HepG2 (cell line): ENCODE measurements at regions not wholly inside any gene's neighbourhood (a gene's known extent, or its start where the extent isn't known, plus 50 kb on each side); places are given as distances from the start of the nearest gene placed in this dataset.

Experiments used
- ATAC-seq: fragments of 200-7000 bp; cut with Tn5 transposase; 3 replicates; pipeline ENCODE4 v1.9.1; 2020; ENCODE audit warnings: mild to moderate bottlenecking, moderate library complexity
- BruUV-seq: library from RNA; stranded (reverse); fragments of 400-500 nt; replicated peaks from 2 replicates; lab custom pipeline; 2021; lab: Mats Ljungman, UMichigan
- CTCF ChIA-PET: fragments of 300-600 bp; formaldehyde crosslinking; extraction: SDS; loops from one replicate; lab custom pipeline; 2021; ENCODE audit warnings: low total read pairs, inconsistent platforms, low intra/inter-chr PET ratio; lab: Yijun Ruan, JAX
- POLR2A ChIA-PET: fragments of 350-600 bp; sonication (Branson Sonifier 250); formaldehyde crosslinking; loops from one replicate; lab custom pipeline; 2020; ENCODE audit warnings: antibody characterized with exemption, inconsistent platforms; lab: Yijun Ruan, JAX
- DNase-seq: peaks from one replicate; pipeline ENCODE4 v3.0.0-alpha.2; 2015; ENCODE audit warnings: low spot score
- FAIRE-seq: peaks from 3 replicates; lab custom pipeline; 2011; peaks lifted over from hg19 to GRCh38; lab: Jason Lieb, UNC
- H2AFZ ChIP-seq: one replicate; pipeline ENCODE4 v1.6.1; 2011; ENCODE audit warnings: low read length, inconsistent platforms
- H3K27ac ChIP-seq: fragments of 300-600 bp; 3 replicates; pipeline ENCODE4 v1.8.0; 2011; ENCODE audit warnings: mixed run types, mild to moderate bottlenecking, mixed read lengths, low read length, inconsistent platforms; ENCODE audit not compliant: insufficient read depth; ENCODE audit errors: extremely low read length
- H3K27me3 ChIP-seq, 2 experiments: fragments of 200-600 bp in 1 of 2; 2 replicates in 1 of 2; 3 replicates in 1 of 2; pipeline versions ENCODE4 v1.6.0 to v1.8.0; 2011; ENCODE audit warnings: low read length in 2 of 2, mild to moderate bottlenecking in 2 of 2, moderate library complexity in 2 of 2, inconsistent platforms in 1 of 2; ENCODE audit not compliant: insufficient read depth in 2 of 2, control insufficient read depth in 1 of 2
- H3K36me3 ChIP-seq, 2 experiments: fragments of 200-600 bp in 1 of 2; replicated peaks in 1 of 2; 2 replicates in 1 of 2; 3 replicates in 1 of 2; pipeline versions ENCODE4 v1.5.1 to v1.8.0; 2011; ENCODE audit warnings: low read length in 2 of 2, inconsistent platforms in 1 of 2; ENCODE audit not compliant: insufficient read depth in 2 of 2, control insufficient read depth in 1 of 2
- H3K4me1 ChIP-seq: 2 replicates; pipeline ENCODE4 v1.5.1; 2012; ENCODE audit warnings: low read length, inconsistent platforms; ENCODE audit not compliant: insufficient read depth
- H3K4me2 ChIP-seq: 2 replicates; pipeline ENCODE4 v1.6.0; 2011; ENCODE audit warnings: low read depth, low read length, inconsistent platforms
- H3K4me3 ChIP-seq, 3 experiments: fragments of 200-600 bp in 1 of 3; sonication (generic), shearing (Covaris generic) in 1 of 3; replicated peaks in 1 of 3; 2 replicates each; pipeline ENCODE4 v1.5.1; 2011 to 2016; ENCODE audit warnings: low read length in 3 of 3, inconsistent platforms in 2 of 3, low read depth in 2 of 3, mild to moderate bottlenecking in 2 of 3, control low read depth in 1 of 3, mixed read lengths in 1 of 3; ENCODE audit not compliant: insufficient read depth in 1 of 3
- H3K79me2 ChIP-seq: one replicate; pipeline ENCODE4 v1.6.1; 2011; ENCODE audit warnings: low read length, inconsistent platforms; ENCODE audit not compliant: insufficient read depth
- H3K9ac ChIP-seq: 2 replicates; pipeline ENCODE4 v1.6.0; 2011; ENCODE audit warnings: mild to moderate bottlenecking, low read depth, low read length, inconsistent platforms; ENCODE audit not compliant: insufficient read depth
- H3K9me3 ChIP-seq: 2 replicates; pipeline ENCODE4 v1.5.1; 2012; ENCODE audit warnings: mild to moderate bottlenecking, low read length
- H4K20me1 ChIP-seq: 2 replicates; pipeline ENCODE4 v1.6.0; 2011; ENCODE audit warnings: inconsistent platforms, mild to moderate bottlenecking, low read length, moderate library complexity; ENCODE audit not compliant: insufficient read depth
- KAT7 ChIP-seq: IDR thresholded peaks from 2 replicates; pipeline ENCODE4 v1.6.1; 2018; ENCODE audit warnings: borderline replicate concordance, missing compliant biosample characterization
- ZNF253 ChIP-seq: sonication (generic); formaldehyde crosslinking; IDR thresholded peaks from 2 replicates; pipeline ENCODE4 v1.8.0; 2022; ENCODE audit warnings: mild to moderate bottlenecking, missing genetic modification reagents, borderline replicate concordance
- ZNF354B ChIP-seq: sonication (generic); formaldehyde crosslinking; IDR thresholded peaks from 2 replicates; pipeline ENCODE4 v1.8.0; 2022; ENCODE audit warnings: mild to moderate bottlenecking, missing genetic modification reagents
- ZNF451 ChIP-seq: sonication (generic); formaldehyde crosslinking; IDR thresholded peaks from 2 replicates; pipeline ENCODE4 v1.5.0; 2020; ENCODE audit warnings: mild to moderate bottlenecking, missing genetic modification reagents
- WGBS: methylation state at CpG from one replicate; pipeline ENCODE4 v1.1.6; 2017; ENCODE audit warnings: low lambda C conversion rate; 5-methylcytosine and 5-hydroxymethylcytosine counted together
- in situ Hi-C: cut with HindIII; loops from 2 replicates; pipeline ENCODE4 v1.10.0; 2017; ENCODE audit warnings: low pct_unique_long_range_greater_than_20kb; ENCODE audit not compliant: extremely low pct_ligation_motif_present
- intact Hi-C: fragments of 100-400 bp; cut with micrococcal nuclease; formaldehyde crosslinking; loops from one replicate; pipeline ENCODE4 v1.10.0; 2022; ENCODE audit not compliant: unreplicated experiment
- TF ChIP-seq, protein P1 (sequence below): sonication (generic); formaldehyde crosslinking; IDR thresholded peaks from 2 replicates; pipeline ENCODE4 v1.4.0; 2020; ENCODE audit warnings: missing genetic modification reagents
- TF ChIP-seq, protein P2 (sequence below): IDR thresholded peaks from 2 replicates; pipeline ENCODE4 v1.6.1; 2018; ENCODE audit warnings: missing genetic modification reagents, mild to moderate bottlenecking, missing compliant biosample characterization
- TF ChIP-seq, protein P3 (sequence below): sonication (generic); formaldehyde crosslinking; IDR thresholded peaks from 2 replicates; pipeline ENCODE4 v1.5.0; 2020; ENCODE audit warnings: mild to moderate bottlenecking, missing genetic modification reagents, borderline replicate concordance
- TF ChIP-seq, protein P4 (sequence below): fragments of 450-650 bp; IDR thresholded peaks from 2 replicates; pipeline ENCODE4 v1.6.1; 2017; ENCODE audit warnings: mild to moderate bottlenecking

DNA sequence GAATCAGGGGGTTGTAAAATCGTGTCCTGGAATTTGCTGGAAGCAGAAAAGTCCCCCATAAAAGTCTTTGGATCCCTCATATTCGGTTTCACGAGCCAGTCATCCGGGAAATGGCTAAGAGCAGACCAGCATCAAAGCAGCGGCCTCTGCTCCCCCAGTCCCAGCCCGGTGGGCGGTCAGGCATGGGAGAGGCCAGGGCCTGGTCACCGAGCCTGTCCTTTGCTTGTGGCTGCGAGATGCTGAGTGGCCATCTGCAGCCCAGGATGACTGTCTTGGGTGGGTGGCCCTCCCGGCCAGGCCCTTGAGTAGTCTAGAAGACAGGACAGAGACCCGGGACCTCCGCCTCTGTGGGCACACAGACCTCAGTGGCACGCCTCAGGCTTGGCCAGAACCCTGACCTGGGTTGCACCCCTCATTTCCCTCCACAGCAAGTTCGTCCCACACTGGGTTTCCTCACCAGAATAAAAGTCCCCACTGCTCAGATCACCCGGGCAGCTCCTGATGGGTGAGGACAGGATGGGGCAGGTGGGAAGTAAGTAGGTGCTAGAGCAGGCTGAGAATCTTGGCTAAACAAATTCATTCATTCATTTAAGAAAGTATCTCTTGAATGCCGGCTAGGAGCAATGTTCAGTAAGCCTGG, 172.1 kb downstream of the BMP7 start:
- Histone ChIP-seq H3K4me2 (no peak overlapping the region), H3K4me3 (no peak overlapping the region), H3K9me3 (no peaks in the 10 kb centered on the region), H4K20me1 (no peaks in the 10 kb centered on the region), H3K4me1 (no peaks in the 10 kb centered on the region), H2AFZ (no peak overlapping the region), H3K36me3 (no peaks in the 10 kb centered on the region), H3K9ac (no peak overlapping the region), H3K79me2 (no peaks in the 10 kb centered on the region), H3K27ac (no peak overlapping the region), H3K27me3 (peaks cover 5 to 22% of the 10 kb centered on the region in 2 experiments; a peak in 3 of 5 replicates)
- DNase-seq (no peak), FAIRE-seq (no peak), ATAC-seq (no peak)
- no TSS peak for BruUV-seq
- in situ Hi-C loops (no loop called here), intact Hi-C loops (no loop called here)
- POLR2A ChIA-PET: no interaction called here
- TF ChIP-seq ZNF354B (no peak), ZNF253 (CRISPR knock-in tag) (no peak), ZNF451 (CRISPR knock-in tag) (no peak), KAT7 (CRISPR knock-in tag) (no peak)
- TF ChIP-seq, protein P1, sequence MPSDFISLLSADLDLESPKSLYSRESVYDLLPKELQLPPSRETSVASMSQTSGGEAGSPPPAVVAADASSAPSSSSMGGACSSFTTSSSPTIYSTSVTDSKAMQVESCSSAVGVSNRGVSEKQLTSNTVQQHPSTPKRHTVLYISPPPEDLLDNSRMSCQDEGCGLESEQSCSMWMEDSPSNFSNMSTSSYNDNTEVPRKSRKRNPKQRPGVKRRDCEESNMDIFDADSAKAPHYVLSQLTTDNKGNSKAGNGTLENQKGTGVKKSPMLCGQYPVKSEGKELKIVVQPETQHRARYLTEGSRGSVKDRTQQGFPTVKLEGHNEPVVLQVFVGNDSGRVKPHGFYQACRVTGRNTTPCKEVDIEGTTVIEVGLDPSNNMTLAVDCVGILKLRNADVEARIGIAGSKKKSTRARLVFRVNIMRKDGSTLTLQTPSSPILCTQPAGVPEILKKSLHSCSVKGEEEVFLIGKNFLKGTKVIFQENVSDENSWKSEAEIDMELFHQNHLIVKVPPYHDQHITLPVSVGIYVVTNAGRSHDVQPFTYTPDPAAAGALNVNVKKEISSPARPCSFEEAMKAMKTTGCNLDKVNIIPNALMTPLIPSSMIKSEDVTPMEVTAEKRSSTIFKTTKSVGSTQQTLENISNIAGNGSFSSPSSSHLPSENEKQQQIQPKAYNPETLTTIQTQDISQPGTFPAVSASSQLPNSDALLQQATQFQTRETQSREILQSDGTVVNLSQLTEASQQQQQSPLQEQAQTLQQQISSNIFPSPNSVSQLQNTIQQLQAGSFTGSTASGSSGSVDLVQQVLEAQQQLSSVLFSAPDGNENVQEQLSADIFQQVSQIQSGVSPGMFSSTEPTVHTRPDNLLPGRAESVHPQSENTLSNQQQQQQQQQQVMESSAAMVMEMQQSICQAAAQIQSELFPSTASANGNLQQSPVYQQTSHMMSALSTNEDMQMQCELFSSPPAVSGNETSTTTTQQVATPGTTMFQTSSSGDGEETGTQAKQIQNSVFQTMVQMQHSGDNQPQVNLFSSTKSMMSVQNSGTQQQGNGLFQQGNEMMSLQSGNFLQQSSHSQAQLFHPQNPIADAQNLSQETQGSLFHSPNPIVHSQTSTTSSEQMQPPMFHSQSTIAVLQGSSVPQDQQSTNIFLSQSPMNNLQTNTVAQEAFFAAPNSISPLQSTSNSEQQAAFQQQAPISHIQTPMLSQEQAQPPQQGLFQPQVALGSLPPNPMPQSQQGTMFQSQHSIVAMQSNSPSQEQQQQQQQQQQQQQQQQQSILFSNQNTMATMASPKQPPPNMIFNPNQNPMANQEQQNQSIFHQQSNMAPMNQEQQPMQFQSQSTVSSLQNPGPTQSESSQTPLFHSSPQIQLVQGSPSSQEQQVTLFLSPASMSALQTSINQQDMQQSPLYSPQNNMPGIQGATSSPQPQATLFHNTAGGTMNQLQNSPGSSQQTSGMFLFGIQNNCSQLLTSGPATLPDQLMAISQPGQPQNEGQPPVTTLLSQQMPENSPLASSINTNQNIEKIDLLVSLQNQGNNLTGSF (CRISPR knock-in tag): no peak
- TF ChIP-seq, protein P2, sequence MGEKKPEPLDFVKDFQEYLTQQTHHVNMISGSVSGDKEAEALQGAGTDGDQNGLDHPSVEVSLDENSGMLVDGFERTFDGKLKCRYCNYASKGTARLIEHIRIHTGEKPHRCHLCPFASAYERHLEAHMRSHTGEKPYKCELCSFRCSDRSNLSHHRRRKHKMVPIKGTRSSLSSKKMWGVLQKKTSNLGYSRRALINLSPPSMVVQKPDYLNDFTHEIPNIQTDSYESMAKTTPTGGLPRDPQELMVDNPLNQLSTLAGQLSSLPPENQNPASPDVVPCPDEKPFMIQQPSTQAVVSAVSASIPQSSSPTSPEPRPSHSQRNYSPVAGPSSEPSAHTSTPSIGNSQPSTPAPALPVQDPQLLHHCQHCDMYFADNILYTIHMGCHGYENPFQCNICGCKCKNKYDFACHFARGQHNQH (CRISPR knock-in tag): no peak
- TF ChIP-seq, protein P3, sequence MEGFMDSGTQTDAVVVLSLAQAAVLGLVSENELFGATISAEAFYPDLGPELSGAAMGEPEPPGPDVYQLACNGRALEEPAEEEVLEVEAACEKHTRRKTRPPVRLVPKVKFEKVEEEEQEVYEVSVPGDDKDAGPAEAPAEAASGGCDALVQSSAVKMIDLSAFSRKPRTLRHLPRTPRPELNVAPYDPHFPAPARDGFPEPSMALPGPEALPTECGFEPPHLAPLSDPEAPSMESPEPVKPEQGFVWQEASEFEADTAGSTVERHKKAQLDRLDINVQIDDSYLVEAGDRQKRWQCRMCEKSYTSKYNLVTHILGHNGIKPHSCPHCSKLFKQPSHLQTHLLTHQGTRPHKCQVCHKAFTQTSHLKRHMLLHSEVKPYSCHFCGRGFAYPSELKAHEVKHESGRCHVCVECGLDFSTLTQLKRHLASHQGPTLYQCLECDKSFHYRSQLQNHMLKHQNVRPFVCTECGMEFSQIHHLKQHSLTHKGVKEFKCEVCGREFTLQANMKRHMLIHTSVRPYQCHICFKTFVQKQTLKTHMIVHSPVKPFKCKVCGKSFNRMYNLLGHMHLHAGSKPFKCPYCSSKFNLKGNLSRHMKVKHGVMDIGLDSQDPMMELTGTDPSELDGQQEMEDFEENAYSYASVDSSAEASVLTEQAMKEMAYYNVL (CRISPR knock-in tag): no peak
- TF ChIP-seq, protein P4, sequence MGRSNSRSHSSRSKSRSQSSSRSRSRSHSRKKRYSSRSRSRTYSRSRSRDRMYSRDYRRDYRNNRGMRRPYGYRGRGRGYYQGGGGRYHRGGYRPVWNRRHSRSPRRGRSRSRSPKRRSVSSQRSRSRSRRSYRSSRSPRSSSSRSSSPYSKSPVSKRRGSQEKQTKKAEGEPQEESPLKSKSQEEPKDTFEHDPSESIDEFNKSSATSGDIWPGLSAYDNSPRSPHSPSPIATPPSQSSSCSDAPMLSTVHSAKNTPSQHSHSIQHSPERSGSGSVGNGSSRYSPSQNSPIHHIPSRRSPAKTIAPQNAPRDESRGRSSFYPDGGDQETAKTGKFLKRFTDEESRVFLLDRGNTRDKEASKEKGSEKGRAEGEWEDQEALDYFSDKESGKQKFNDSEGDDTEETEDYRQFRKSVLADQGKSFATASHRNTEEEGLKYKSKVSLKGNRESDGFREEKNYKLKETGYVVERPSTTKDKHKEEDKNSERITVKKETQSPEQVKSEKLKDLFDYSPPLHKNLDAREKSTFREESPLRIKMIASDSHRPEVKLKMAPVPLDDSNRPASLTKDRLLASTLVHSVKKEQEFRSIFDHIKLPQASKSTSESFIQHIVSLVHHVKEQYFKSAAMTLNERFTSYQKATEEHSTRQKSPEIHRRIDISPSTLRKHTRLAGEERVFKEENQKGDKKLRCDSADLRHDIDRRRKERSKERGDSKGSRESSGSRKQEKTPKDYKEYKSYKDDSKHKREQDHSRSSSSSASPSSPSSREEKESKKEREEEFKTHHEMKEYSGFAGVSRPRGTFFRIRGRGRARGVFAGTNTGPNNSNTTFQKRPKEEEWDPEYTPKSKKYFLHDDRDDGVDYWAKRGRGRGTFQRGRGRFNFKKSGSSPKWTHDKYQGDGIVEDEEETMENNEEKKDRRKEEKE: no peak
- WGBS: 30% methylated on average over 14 of the region's 16 CpGs
- CTCF ChIA-PET: interaction anchor here (7.6 kb wide), 1 partner anchor 251 kb away, joined by 176 read pairs; no protein-coding TSS in a partner anchor
